ENCODE measurements at regions not wholly inside any gene's neighbourhood (a gene's known extent, or its start where the extent isn't known, plus 50 kb on each side); places are given as distances from the start of the nearest gene placed in this dataset.

GRCh38 chr10:90222372-90222771, 521.0 kb downstream of the KIF20B start:
- H2BK12ac ChIP-seq (ENCODE audit: low read length): no peak overlapping the region
- H3K36me3 ChIP-seq (replicated peaks in 1 of 2; ENCODE audit: control insufficient read depth in 2 of 2, insufficient read depth in 2 of 2, low read length in 2 of 2): no peaks in the 10 kb centered on the region
- no peak overlapping the region for H3K27ac ChIP-seq (replicated peaks; ENCODE audit: low read length)
- H3K79me1 ChIP-seq (ENCODE audit: low read depth, low read length): no peaks in the 10 kb centered on the region
- H2BK15ac ChIP-seq (ENCODE audit: low read length): no peak overlapping the region
- H3K9ac ChIP-seq (ENCODE audit: low read depth, low read length, poor library complexity): no peak overlapping the region
- H4K8ac ChIP-seq (ENCODE audit: low read depth, low read length): no peak overlapping the region
- DNase-seq (ENCODE audit: low spot score): no peak
- H3K27me3 ChIP-seq (ENCODE audit: control insufficient read depth in 3 of 3, insufficient read depth in 3 of 3, low read depth in 1 of 3, low read length in 3 of 3): no peaks in the 10 kb centered on the region
- H3K4me1 ChIP-seq (ENCODE audit: control insufficient read depth in 2 of 2, insufficient read depth in 1 of 2, low read depth in 1 of 2, low read length in 2 of 2): no peaks in the 10 kb centered on the region
- no peak overlapping the region for H3K14ac ChIP-seq (ENCODE audit: low read length)
- no peak overlapping the region for H4K91ac ChIP-seq (ENCODE audit: low read depth, low read length, poor library complexity)
- no peak overlapping the region for H2BK5ac ChIP-seq (ENCODE audit: low read length)
- no peaks in the 10 kb centered on the region for H3K9me3 ChIP-seq (replicated peaks in 1 of 2; ENCODE audit: control insufficient read depth in 2 of 2, insufficient read depth in 1 of 2, low read depth in 1 of 2, low read length in 2 of 2)
- no CpG with 5 or more reads among the region's 4 CpGs for WGBS, 2 donors (ENCODE audit: extremely low coverage in 2 of 2, insufficient read length in 2 of 2, insufficient replicate concordance in 1 of 2)
- H3K4ac ChIP-seq (ENCODE audit: low read length): no peak overlapping the region
- H3K4me2 ChIP-seq (ENCODE audit: insufficient read depth, low read length, poor library complexity, severe bottlenecking): no peak overlapping the region
- H2AK5ac ChIP-seq (ENCODE audit: low read depth, low read length): no peak overlapping the region
- H2BK120ac ChIP-seq (ENCODE audit: low read depth, low read length): no peak overlapping the region
- no peak overlapping the region for H3K4me3 ChIP-seq (ENCODE audit: low read length in 2 of 2)
- no peak overlapping the region for H3K23ac ChIP-seq (ENCODE audit: low read depth, low read length, poor library complexity)
- no peak overlapping the region for H2AFZ ChIP-seq (ENCODE audit: low read length)
- H3K18ac ChIP-seq (ENCODE audit: low read length): no peak overlapping the region

- no peak overlapping the region for H2AFZ ChIP-seq (ENCODE audit: low read length)
- H2AK5ac ChIP-seq (ENCODE audit: low read depth, low read length): no peak overlapping the region
- no peak overlapping the region for H3K4me2 ChIP-seq (ENCODE audit: insufficient read depth, low read length, poor library complexity, severe bottlenecking)
- no peak overlapping the region for H2BK5ac ChIP-seq (ENCODE audit: low read length)
- no peak overlapping the region for H3K4me3 ChIP-seq (ENCODE audit: low read length in 2 of 2)
- no peak overlapping the region for H3K27ac ChIP-seq (replicated peaks; ENCODE audit: low read length)
- no peak overlapping the region for H3K14ac ChIP-seq (ENCODE audit: low read length)
- no peak overlapping the region for H3K9ac ChIP-seq (ENCODE audit: low read depth, low read length, poor library complexity)
- no peaks in the 10 kb centered on the region for H3K4me1 ChIP-seq (ENCODE audit: control insufficient read depth in 2 of 2, insufficient read depth in 1 of 2, low read depth in 1 of 2, low read length in 2 of 2)
- H4K8ac ChIP-seq (ENCODE audit: low read depth, low read length): no peak overlapping the region
- H3K36me3 ChIP-seq (replicated peaks in 1 of 2; ENCODE audit: control insufficient read depth in 2 of 2, insufficient read depth in 2 of 2, low read length in 2 of 2): no peaks in the 10 kb centered on the region
- DNase-seq (ENCODE audit: low spot score): no peak
- H4K91ac ChIP-seq (ENCODE audit: low read depth, low read length, poor library complexity): no peak overlapping the region
- H3K4ac ChIP-seq (ENCODE audit: low read length): no peak overlapping the region
- no peak overlapping the region for H3K18ac ChIP-seq (ENCODE audit: low read length)
- no peak overlapping the region for H2BK15ac ChIP-seq (ENCODE audit: low read length)
- no peak overlapping the region for H2BK12ac ChIP-seq (ENCODE audit: low read length)
- no peak overlapping the region for H2BK120ac ChIP-seq (ENCODE audit: low read depth, low read length)
- no peak overlapping the region for H3K23ac ChIP-seq (ENCODE audit: low read depth, low read length, poor library complexity)
- no peaks in the 10 kb centered on the region for H3K9me3 ChIP-seq (replicated peaks in 1 of 2; ENCODE audit: control insufficient read depth in 2 of 2, insufficient read depth in 1 of 2, low read depth in 1 of 2, low read length in 2 of 2)
- H3K79me1 ChIP-seq (ENCODE audit: low read depth, low read length): no peaks in the 10 kb centered on the region
- 94 to 100% methylated on average over 1 of the region's 5 CpGs for WGBS, 2 donors (ENCODE audit: extremely low coverage in 2 of 2, insufficient read length in 2 of 2, insufficient replicate concordance in 1 of 2)
- H3K27me3 ChIP-seq (ENCODE audit: control insufficient read depth in 3 of 3, insufficient read depth in 3 of 3, low read depth in 1 of 3, low read length in 3 of 3): no peaks in the 10 kb centered on the region
Measured at GRCh38 chr10:90222939-90223338, 521.5 kb downstream of the KIF20B start.

- Histone ChIP-seq H2BK5ac (ENCODE audit: low read length) (no peak overlapping the region), H3K36me3 (replicated peaks in 1 of 2; ENCODE audit: control insufficient read depth in 2 of 2, insufficient read depth in 2 of 2, low read length in 2 of 2) (no peaks in the 10 kb centered on the region), H2AK5ac (ENCODE audit: low read depth, low read length) (no peak overlapping the region), H2BK12ac (ENCODE audit: low read length) (no peak overlapping the region), H3K9ac (ENCODE audit: low read depth, low read length, poor library complexity) (no peak overlapping the region), H3K23ac (ENCODE audit: low read depth, low read length, poor library complexity) (no peak overlapping the region), H2AFZ (ENCODE audit: low read length) (no peak overlapping the region), H2BK15ac (ENCODE audit: low read length) (no peak overlapping the region), H3K4me2 (ENCODE audit: insufficient read depth, low read length, poor library complexity, severe bottlenecking) (no peak overlapping the region), H3K27me3 (ENCODE audit: control insufficient read depth in 3 of 3, insufficient read depth in 3 of 3, low read depth in 1 of 3, low read length in 3 of 3) (no peaks in the 10 kb centered on the region), H3K4me3 (ENCODE audit: low read length in 2 of 2) (no peak overlapping the region), H3K4ac (ENCODE audit: low read length) (no peak overlapping the region), H3K27ac (replicated peaks; ENCODE audit: low read length) (no peak overlapping the region), H4K8ac (ENCODE audit: low read depth, low read length) (no peak overlapping the region), H3K18ac (ENCODE audit: low read length) (no peak overlapping the region), H3K14ac (ENCODE audit: low read length) (no peak overlapping the region), H3K79me1 (ENCODE audit: low read depth, low read length) (no peaks in the 10 kb centered on the region), H4K91ac (ENCODE audit: low read depth, low read length, poor library complexity) (no peak overlapping the region), H3K4me1 (ENCODE audit: control insufficient read depth in 2 of 2, insufficient read depth in 1 of 2, low read depth in 1 of 2, low read length in 2 of 2) (no peaks in the 10 kb centered on the region), H2BK120ac (ENCODE audit: low read depth, low read length) (no peak overlapping the region), H3K9me3 (replicated peaks in 1 of 2; ENCODE audit: control insufficient read depth in 2 of 2, insufficient read depth in 1 of 2, low read depth in 1 of 2, low read length in 2 of 2) (no peaks in the 10 kb centered on the region)
- no peak for DNase-seq (ENCODE audit: low spot score)
- no CpG with 5 or more reads among the region's 2 CpGs for WGBS, 2 donors (ENCODE audit: extremely low coverage in 2 of 2, insufficient read length in 2 of 2, insufficient replicate concordance in 1 of 2)
Measured at GRCh38 chr10:90224791-90225566, 523.6 kb downstream of the KIF20B start.

GRCh38 chr10:90226517-90226916, 525.1 kb downstream of the KIF20B start:
- H3K27ac ChIP-seq (replicated peaks; ENCODE audit: low read length): no peak overlapping the region
- H3K4me1 ChIP-seq (ENCODE audit: control insufficient read depth in 2 of 2, insufficient read depth in 1 of 2, low read depth in 1 of 2, low read length in 2 of 2): no peaks in the 10 kb centered on the region
- no peak overlapping the region for H2BK5ac ChIP-seq (ENCODE audit: low read length)

More at GRCh38 chr10:90226517-90226916, 525.1 kb downstream of the KIF20B start:
- no peak overlapping the region for H2BK15ac ChIP-seq (ENCODE audit: low read length)
- no CpG with 5 or more reads among the region's 3 CpGs for WGBS, 2 donors (ENCODE audit: extremely low coverage in 2 of 2, insufficient read length in 2 of 2, insufficient replicate concordance in 1 of 2)
- no peak overlapping the region for H2BK120ac ChIP-seq (ENCODE audit: low read depth, low read length)
- H4K8ac ChIP-seq (ENCODE audit: low read depth, low read length): no peak overlapping the region
- no peak overlapping the region for H3K14ac ChIP-seq (ENCODE audit: low read length)
- H3K36me3 ChIP-seq (replicated peaks in 1 of 2; ENCODE audit: control insufficient read depth in 2 of 2, insufficient read depth in 2 of 2, low read length in 2 of 2): no peaks in the 10 kb centered on the region
- no peak overlapping the region for H2AK5ac ChIP-seq (ENCODE audit: low read depth, low read length)
- H3K79me1 ChIP-seq (ENCODE audit: low read depth, low read length): no peaks in the 10 kb centered on the region
- no peak overlapping the region for H3K4me3 ChIP-seq (ENCODE audit: low read length in 2 of 2)
- no peak overlapping the region for H3K23ac ChIP-seq (ENCODE audit: low read depth, low read length, poor library complexity)
- no peak overlapping the region for H3K9ac ChIP-seq (ENCODE audit: low read depth, low read length, poor library complexity)
- no peak overlapping the region for H3K4ac ChIP-seq (ENCODE audit: low read length)
- H3K9me3 ChIP-seq (replicated peaks in 1 of 2; ENCODE audit: control insufficient read depth in 2 of 2, insufficient read depth in 1 of 2, low read depth in 1 of 2, low read length in 2 of 2): no peaks in the 10 kb centered on the region
- H3K4me2 ChIP-seq (ENCODE audit: insufficient read depth, low read length, poor library complexity, severe bottlenecking): no peak overlapping the region
- no peaks in the 10 kb centered on the region for H3K27me3 ChIP-seq (ENCODE audit: control insufficient read depth in 3 of 3, insufficient read depth in 3 of 3, low read depth in 1 of 3, low read length in 3 of 3)
- no peak for DNase-seq (ENCODE audit: low spot score)
- no peak overlapping the region for H4K91ac ChIP-seq (ENCODE audit: low read depth, low read length, poor library complexity)
- H2BK12ac ChIP-seq (ENCODE audit: low read length): no peak overlapping the region
- no peak overlapping the region for H3K18ac ChIP-seq (ENCODE audit: low read length)
- H2AFZ ChIP-seq (ENCODE audit: low read length): no peak overlapping the region

Data from neuronal stem cell (in vitro differentiated cells).